Lung microvascular endothelial cell (primary cell): ENCODE measurements at regions not wholly inside any gene's neighbourhood (a gene's known extent, or its start where the extent isn't known, plus 50 kb on each side); places are given as distances from the start of the nearest gene placed in this dataset.
A peak's percentile ranks its signal among the peaks of the same experiment; 100 is the strongest.
"Not testable (repeated sequence)": the region's sequence is repeated elsewhere in the genome, so short reads cannot be mapped to it uniquely, and the experiment has no call there.

Source experiments
- DNase-seq, 2 donors: peaks; one replicate each; pipeline versions ENCODE4 v3.0.0 to v3.0.0-alpha.2; 2010; ENCODE audit warnings: low read depth in 2 of 2

GRCh38 chr4:149203256-149204001 is 612.2 kb downstream of the IQCM start:
- no peak for DNase-seq

- no peak for DNase-seq
Measured at GRCh38 chr4:149202117-149202516, 613.5 kb downstream of the IQCM start.

- DNase-seq: no peak
Measured at GRCh38 chr4:149199594-149199993, 616.0 kb downstream of the IQCM start.

DNA sequence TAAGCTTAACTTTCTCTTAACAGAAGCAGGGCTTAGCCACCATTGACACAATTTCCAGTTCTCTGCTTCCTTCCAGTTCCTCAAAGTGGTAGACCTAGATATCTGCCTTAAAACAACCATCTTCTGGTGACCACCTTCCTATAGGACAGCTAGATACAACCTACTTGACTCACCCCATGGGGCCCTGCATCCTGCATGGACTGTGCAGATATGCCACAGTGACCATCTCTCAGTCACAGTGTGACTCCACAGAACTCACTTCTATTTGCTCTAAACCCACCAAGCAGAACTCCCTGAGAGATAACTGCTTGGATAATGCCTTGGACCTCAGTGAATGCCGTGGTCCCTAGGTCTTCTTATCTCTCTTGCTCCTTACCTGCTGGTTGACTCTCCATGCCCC is 621.6 kb downstream of the IQCM start:
- no peak for DNase-seq

- DNase-seq: no peak
Measured at GRCh38 chr4:149187726-149188125, 627.9 kb downstream of the IQCM start.

DNA sequence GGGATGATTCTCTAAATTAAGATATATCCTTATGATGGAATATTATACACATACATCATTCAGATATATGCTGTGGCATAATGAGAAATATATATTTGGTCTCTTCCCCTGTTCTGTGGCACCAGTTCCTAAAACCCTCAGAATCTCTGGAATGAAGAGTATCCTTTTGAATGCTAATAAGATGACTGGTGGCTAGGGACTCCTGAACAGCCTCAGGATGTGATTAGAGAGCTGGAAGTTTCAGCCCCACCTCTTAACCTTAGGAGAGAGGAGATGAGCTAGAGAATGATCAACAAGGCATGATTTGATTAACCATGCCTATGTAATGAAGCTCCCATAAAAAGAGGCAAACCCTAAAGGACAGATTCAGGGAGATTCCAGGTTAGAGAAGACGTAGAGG is 632.0 kb downstream of the IQCM start:
- no peak for DNase-seq

GRCh38 chr4:149181459-149181858 is 634.2 kb downstream of the IQCM start:
- not testable (repeated sequence) for DNase-seq

- DNase-seq: no peak
Measured at GRCh38 chr4:149176039-149176438, 639.6 kb downstream of the IQCM start.

- DNase-seq: no peak
Measured at GRCh38 chr4:149175549-149175948, 640.1 kb downstream of the IQCM start.

- no peak for DNase-seq
Measured at GRCh38 chr4:149173241-149174013, 642.2 kb downstream of the IQCM start.

GRCh38 chr4:149168645-149169044 is 647.0 kb downstream of the IQCM start:
- DNase-seq: peak in 1 of 2 donors; percentile 25

DNA sequence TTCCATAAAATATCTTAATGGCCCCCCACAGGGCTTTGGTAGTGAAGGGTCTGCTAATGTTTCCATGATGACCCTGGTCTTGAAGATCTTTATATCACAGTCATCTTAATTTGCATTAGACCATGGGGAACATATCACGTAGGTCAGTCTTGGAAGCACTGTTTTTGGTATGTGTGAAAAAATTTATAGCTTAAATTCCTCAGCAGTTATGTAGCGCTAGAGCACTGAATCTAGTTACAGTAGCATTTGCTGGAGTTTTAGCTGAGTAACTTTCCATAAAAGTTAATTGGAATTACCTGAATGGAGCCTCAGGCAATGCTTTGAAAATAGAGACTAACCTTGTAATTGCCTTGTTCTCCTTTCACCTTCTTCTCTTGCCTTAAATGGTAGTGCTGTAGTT is 648.8 kb downstream of the IQCM start:
- DNase-seq: no peak

DNA sequence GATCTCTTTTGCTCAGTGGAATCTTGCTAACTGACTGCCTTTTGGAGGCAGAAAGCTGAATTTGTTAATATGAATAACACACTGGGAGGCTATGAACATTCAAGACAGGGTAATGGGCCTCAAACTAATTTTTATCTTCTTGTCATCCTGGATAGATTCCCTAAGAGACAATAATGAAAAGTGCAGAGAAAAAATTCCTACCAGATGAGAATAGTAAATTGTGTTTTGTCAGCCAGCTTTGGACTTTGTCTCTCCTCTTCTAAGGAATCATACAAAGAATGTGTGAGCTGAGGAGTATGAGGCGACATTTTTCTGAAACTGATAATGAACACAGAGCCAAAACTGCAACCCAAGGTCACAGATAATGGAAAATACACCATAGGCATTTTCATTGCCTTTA is 649.3 kb downstream of the IQCM start:
- DNase-seq: no peak

- peak in 1 of 2 donors; percentile 46 for DNase-seq
Measured at GRCh38 chr4:149164282-149164681, 651.4 kb downstream of the IQCM start.

DNA sequence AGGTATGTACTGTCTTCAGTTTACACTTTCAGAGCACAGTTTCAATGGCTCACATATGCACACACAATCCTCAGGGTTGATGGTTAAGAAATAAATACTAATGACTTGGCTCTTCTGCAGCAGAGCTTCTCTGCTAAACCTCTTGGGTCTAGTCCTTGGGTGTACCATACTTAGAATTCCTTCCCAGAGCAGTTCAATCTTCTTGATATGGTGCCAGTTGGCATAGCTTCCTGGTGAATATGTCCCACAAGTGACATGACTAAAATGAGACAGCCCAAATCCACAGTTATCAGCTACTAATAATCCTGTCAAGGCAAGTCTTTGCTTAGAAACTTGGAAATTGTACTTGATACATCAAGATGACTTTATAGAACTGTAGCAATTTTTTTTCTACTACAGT is 654.4 kb downstream of the IQCM start:
- peak in 1 of 2 donors; percentile 9 for DNase-seq

DNA sequence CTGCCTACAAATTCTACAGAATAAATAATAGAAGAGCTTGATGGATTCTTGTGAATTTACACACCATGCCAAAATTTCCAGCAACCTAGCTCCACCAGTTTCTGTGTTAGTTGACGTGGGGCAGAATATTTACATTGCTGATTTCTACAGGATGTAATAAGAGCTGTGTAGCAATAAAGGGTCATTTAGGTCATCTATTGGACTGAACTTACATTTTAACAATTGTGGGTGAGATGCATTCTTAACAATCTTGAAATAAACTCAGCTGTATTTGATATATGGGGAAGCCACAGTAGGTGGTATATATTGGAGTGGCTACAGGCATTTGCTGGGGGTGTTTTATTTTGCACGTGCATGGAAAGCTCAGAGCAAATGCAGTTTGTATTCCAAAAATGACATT is 655.3 kb downstream of the IQCM start:
- no peak for DNase-seq

DNA sequence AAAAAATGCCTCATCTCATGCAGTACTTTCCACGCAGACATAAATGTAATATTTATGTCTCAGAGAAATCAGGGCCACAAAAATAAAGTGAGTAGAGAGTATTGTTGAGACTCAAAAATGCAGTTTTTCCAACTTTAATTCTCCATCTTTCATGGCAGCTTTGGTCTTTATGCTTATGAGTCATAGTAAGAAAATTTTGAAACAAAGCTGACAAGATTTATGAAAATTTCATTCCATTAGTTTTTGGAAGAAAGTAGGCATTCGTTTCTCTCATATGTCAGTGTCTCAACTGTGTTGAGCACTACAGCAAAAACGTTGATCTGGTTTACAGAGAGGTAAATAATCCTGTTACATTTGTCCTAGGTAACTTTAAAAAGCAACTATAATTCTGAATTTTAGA is 656.8 kb downstream of the IQCM start:
- DNase-seq: no peak

- DNase-seq: peak in 1 of 2 donors; percentile 4
Measured at GRCh38 chr4:149145803-149146202, 669.8 kb downstream of the IQCM start.

DNA sequence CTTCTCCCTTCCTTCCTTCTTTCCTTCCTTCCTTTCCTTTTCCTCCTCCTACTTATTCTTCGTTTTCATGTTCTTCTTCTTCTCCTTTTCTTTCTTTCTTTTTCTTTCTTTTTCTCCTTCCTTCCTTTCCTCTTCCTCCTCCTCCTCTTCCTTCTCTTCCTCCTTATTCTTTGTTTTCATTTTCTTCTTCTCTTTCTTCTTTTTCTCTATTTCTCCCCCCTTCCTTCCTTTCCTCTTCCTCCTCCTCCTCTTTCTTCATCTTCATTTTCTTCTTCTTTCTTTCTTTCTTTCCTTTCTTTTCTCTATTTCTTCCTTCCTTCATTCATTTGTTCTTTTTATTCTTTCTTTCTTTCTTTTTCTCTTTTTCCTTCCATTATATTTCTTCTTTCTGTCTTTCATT is 671.6 kb downstream of the IQCM start:
- DNase-seq: no peak

DNA sequence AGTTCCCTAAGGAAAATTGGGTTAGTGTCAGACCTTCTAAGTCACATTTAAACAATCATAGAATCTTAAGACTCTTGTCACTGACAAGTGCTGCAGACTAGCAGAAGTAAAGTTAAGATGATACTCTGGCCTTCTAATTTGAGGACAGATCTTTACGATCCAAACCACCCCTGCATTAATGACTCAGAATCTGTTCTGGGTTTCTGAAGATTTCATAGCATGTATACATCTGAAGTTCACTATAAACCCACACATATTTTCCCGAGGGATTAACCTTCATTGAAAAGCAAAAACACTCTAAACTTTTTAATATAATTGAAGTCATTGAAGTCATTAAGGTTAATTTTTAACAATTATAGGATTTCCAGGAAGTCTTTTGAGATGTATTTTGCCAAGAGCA is 674.3 kb downstream of the IQCM start:
- no peak for DNase-seq

DNA sequence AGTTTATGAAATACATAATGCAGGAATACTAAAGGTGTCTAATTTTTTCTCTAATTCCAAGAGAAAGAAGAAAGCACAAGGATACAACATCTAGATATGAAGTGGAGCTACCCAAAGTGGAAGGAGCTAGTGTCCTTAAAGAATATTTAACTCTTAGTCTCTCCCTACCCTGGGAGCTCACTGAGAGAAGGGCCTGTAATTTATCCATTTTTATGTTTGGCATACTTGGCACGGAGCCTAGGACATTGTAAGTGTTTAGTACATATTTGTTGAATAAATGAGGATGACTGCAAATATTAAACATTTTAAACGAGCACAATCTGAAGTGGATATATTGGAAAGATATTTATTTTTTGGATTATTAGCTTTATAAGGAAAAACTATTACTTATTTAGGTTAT is 674.8 kb downstream of the IQCM start:
- peak; percentile 8 to 22 for DNase-seq

- no peak for DNase-seq
Measured at GRCh38 chr4:149136951-149137620, 678.6 kb downstream of the IQCM start.

DNA sequence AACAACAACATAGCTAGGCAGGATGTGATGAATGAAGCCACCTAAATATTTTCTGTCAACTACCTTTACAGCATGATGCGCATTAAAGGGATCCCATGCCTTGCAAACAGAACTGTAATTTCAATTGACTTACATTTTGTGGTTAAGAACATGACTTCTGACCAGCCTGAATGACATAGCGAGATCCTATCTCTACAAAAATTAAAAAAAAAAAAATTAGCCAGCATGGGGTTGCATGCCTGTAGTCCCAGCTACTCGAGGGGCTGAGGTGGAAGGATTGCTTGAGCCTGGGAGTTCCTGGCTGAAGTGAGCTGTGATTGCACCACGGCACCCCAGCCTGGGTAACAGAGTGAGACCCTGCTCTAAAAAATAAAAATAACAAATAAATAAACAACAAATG is 680.6 kb downstream of the IQCM start:
- DNase-seq: no peak
